ENCODE measurements at regions not wholly inside any gene's neighbourhood (a gene's known extent, or its start where the extent isn't known, plus 50 kb on each side); places are given as distances from the start of the nearest gene placed in this dataset.

DNA sequence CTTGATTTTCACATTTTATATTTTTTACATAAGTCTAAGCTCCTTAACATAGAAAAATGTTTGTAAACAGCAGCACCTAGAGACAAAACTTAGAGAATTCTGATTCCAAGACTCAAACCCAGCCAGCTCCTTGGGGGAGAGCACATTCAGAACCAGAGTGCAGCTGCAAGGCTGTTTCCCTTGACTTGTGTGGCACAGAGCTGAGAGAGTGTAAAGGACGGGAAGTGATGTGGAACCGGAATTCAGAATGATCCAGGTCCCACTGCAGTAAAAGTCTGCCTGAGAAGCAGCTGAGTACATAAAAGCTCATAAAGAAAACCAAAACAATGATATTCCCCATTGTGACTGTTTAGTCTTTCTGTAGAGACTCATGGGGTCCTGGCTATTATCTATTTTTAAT, 713.8 kb downstream of the RAB28 start:
- no peak for DNase-seq (ENCODE audit: low read depth)
- TF ChIP-seq CTCF (conservative IDR thresholded peaks at IDR 0.05; ENCODE audit: low read depth, low read length), result no peak
- no peak overlapping the region for H3K4me3 ChIP-seq (ENCODE audit: low read depth, low read length)

GRCh38 chr4:12761694-12762093, 722.4 kb downstream of the RAB28 start:
- no peak for DNase-seq (ENCODE audit: low read depth)
- no peak overlapping the region for H3K4me3 ChIP-seq (ENCODE audit: low read depth, low read length)
- no peak for TF ChIP-seq CTCF (conservative IDR thresholded peaks at IDR 0.05; ENCODE audit: low read depth, low read length)

GRCh38 chr4:12747154-12747553, 737.0 kb downstream of the RAB28 start:
- TF ChIP-seq CTCF (conservative IDR thresholded peaks at IDR 0.05; ENCODE audit: low read depth, low read length), result no peak
- no peak overlapping the region for H3K4me3 ChIP-seq (ENCODE audit: low read depth, low read length)

GRCh38 chr4:12746221-12746620, 737.9 kb downstream of the RAB28 start:
- no peak for TF ChIP-seq CTCF (conservative IDR thresholded peaks at IDR 0.05; ENCODE audit: low read depth, low read length)
- no peak overlapping the region for H3K4me3 ChIP-seq (ENCODE audit: low read depth, low read length)
- no peak for DNase-seq (ENCODE audit: low read depth)

More at GRCh38 chr4:12747154-12747553, 737.0 kb downstream of the RAB28 start:
- DNase-seq (ENCODE audit: low read depth), result no peak

DNA sequence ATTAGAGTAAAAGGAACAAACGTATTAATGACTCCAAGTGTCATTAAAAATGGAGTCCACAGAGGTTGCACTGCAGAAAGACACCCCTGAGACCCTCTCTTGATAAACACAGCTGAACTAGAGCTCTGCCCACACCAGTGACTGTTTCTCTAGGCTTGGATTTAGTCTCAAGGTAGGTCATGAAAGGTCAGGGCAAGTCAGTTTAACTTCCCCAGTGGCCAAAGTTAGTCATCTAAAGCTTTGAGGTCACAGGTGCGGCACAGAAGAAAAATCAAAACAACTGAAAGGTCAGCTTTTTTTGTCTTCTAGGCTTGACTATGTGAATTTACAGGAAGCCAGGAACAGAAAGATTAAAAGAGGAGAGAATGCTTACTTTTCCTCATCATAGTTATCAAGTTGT, 749.6 kb downstream of the RAB28 start:
- no peak for TF ChIP-seq CTCF (conservative IDR thresholded peaks at IDR 0.05; ENCODE audit: low read depth, low read length)
- H3K4me3 ChIP-seq (ENCODE audit: low read depth, low read length), result no peak overlapping the region
- DNase-seq (ENCODE audit: low read depth), result no peak

GRCh38 chr4:12729384-12729783, 754.8 kb downstream of the RAB28 start:
- peak; percentile 43 for DNase-seq (ENCODE audit: low read depth)
- no peak overlapping the region for H3K4me3 ChIP-seq (ENCODE audit: low read depth, low read length)
- TF ChIP-seq CTCF (conservative IDR thresholded peaks at IDR 0.05; ENCODE audit: low read depth, low read length), result peak; percentile 57

DNA sequence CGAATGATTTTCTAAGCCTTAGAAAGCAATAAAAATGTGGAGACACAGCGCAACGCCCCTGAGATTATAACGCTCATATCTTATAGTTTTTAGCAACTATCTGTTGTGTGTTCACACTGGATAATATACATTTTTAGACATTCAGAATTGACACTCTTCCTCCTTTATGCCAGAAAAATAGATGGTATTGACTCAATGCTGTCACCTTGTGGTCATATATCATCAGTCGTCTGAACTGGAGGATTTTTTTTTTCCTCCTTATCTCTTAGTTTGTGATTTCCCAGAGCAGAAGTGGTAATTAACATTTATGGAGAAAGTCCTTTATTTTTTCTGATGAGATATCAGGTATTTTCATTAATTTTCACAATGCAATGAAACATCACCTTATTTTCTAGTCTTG, 759.6 kb downstream of the RAB28 start:
- TF ChIP-seq CTCF (conservative IDR thresholded peaks at IDR 0.05; ENCODE audit: low read depth, low read length), result peak; percentile 58
- H3K4me3 ChIP-seq (ENCODE audit: low read depth, low read length), result no peak overlapping the region
- DNase-seq (ENCODE audit: low read depth), result peak; percentile 26
